ENCODE measurements at regions not wholly inside any gene's neighbourhood (a gene's known extent, or its start where the extent isn't known, plus 50 kb on each side); places are given as distances from the start of the nearest gene placed in this dataset.

- TF ChIP-seq USF2 (IDR thresholded peaks at IDR 0.05; ENCODE audit: low read length): no peak
- no peak for TF ChIP-seq EZH2 (IDR thresholded peaks at IDR 0.05; ENCODE audit: low read depth, low read length, severe bottlenecking)
- no peak for TF ChIP-seq POLR2AphosphoS5 (IDR thresholded peaks at IDR 0.05; ENCODE audit: low read depth, low read length)
- no peak for TF ChIP-seq BRCA1 (IDR thresholded peaks at IDR 0.05; ENCODE audit: low read depth, low read length)
- no peak for TF ChIP-seq KDM4A (IDR thresholded peaks at IDR 0.05; ENCODE audit: low read depth, low read length, severe bottlenecking)
- TF ChIP-seq POLR2A (IDR thresholded peaks at IDR 0.05; ENCODE audit: control extremely low read depth in 1 of 2, low read depth in 2 of 2, low read length in 2 of 2): no peak
- no peak for TF ChIP-seq BCL11A (IDR thresholded peaks at IDR 0.05; ENCODE audit: low read depth in 2 of 2, low read length in 2 of 2)
Measured at GRCh38 chr4:32172761-32173160, 1452.6 kb downstream of the PCDH7 start (continued).
